Cardiac muscle cell (in vitro differentiated cells and primary cell): ENCODE measurements at regions not wholly inside any gene's neighbourhood (a gene's known extent, or its start where the extent isn't known, plus 50 kb on each side); places are given as distances from the start of the nearest gene placed in this dataset.
A peak's percentile ranks its signal among the peaks of the same experiment; 100 is the strongest.

Experiments
- DNase-seq, 2 donors: peaks; one replicate each; pipeline versions ENCODE4 v3.0.0 to v3.0.0-alpha.2; 2010 to 2017; ENCODE audit warnings: low read depth in 1 of 2, low spot score in 1 of 2
- H3K27ac ChIP-seq: fragments of 200-600 bp; sonication (generic); 2 replicates; pipeline ENCODE4 v1.5.1; 2016
- H3K27me3 ChIP-seq: fragments of 200-600 bp; sonication (generic); 2 replicates; pipeline ENCODE4 v1.6.0; 2016; ENCODE audit warnings: control low read depth
- H3K36me3 ChIP-seq: fragments of 200-600 bp; sonication (generic); 2 replicates; pipeline ENCODE4 v1.5.1; 2016; ENCODE audit warnings: control low read depth
- H3K4me1 ChIP-seq: fragments of 200-600 bp; sonication (generic); 2 replicates; pipeline ENCODE4 v1.8.1; 2017; ENCODE audit warnings: low read depth, mild to moderate bottlenecking, mixed run types
- H3K4me3 ChIP-seq: fragments of 200-600 bp; sonication (generic); 2 replicates; pipeline ENCODE4 v1.5.1; 2016; ENCODE audit warnings: mild to moderate bottlenecking
- H3K9me3 ChIP-seq: fragments of 200-600 bp; sonication (generic); 2 replicates; pipeline ENCODE4 v1.5.1; 2017; ENCODE audit warnings: low read depth, mild to moderate bottlenecking, control low read depth
- CTCF ChIP-seq: IDR thresholded peaks from 2 replicates; pipeline ENCODE4 v1.5.1; 2012; ENCODE audit warnings: low read depth, mild to moderate bottlenecking, low read length

GRCh38 chr14:71317385-71318096 is 410.3 kb downstream of the PCNX1 start:
- DNase-seq = peak in 1 of 2 donors; percentile 29
- peaks cover 6% of the 10 kb centered on the region for H3K4me1 ChIP-seq
- no peaks in the 10 kb centered on the region for H3K36me3 ChIP-seq
- no peak for TF ChIP-seq CTCF
- H3K27me3 ChIP-seq = no peaks in the 10 kb centered on the region
- no peak overlapping the region for H3K27ac ChIP-seq
- no peak overlapping the region for H3K4me3 ChIP-seq
- no peaks in the 10 kb centered on the region for H3K9me3 ChIP-seq

- Histone ChIP-seq H3K4me1 (peaks cover 12% of the 10 kb centered on the region), H3K36me3 (no peaks in the 10 kb centered on the region), H3K9me3 (no peaks in the 10 kb centered on the region), H3K4me3 (no peak overlapping the region), H3K27me3 (no peaks in the 10 kb centered on the region), H3K27ac (no peak overlapping the region)
- DNase-seq = no peak
- no peak for TF ChIP-seq CTCF
These were observed 410.8 kb downstream of the PCNX1 start for GRCh38 chr14:71318097-71318459.

GRCh38 chr14:71319666-71320065 is 412.4 kb downstream of the PCNX1 start:
- H3K4me3 ChIP-seq = peak overlapping the region; percentile 90
- TF ChIP-seq CTCF = no peak
- H3K27ac ChIP-seq = no peak overlapping the region
- H3K4me1 ChIP-seq = peaks cover 16% of the 10 kb centered on the region
- H3K36me3 ChIP-seq = no peaks in the 10 kb centered on the region
- DNase-seq = peak; percentile 20 to 47
- H3K9me3 ChIP-seq = no peaks in the 10 kb centered on the region
- H3K27me3 ChIP-seq = no peaks in the 10 kb centered on the region

GRCh38 chr14:71320107-71320733 is 413.0 kb downstream of the PCNX1 start, which contains the start of gene SIPA1L1:
SIPA1L1 (plus strand) TSS chr14:71320476.
- no peaks in the 10 kb centered on the region for H3K9me3 ChIP-seq
- H3K36me3 ChIP-seq = no peaks in the 10 kb centered on the region
- peak within 1 kb of the TSS; percentile 90 for H3K4me3 ChIP-seq
- no peaks in the 10 kb centered on the region for H3K27me3 ChIP-seq
- DNase-seq = peak; percentile 99 to 100
- H3K4me1 ChIP-seq = peaks cover 22% of the 10 kb centered on the region
- no peak for TF ChIP-seq CTCF
- H3K27ac ChIP-seq = peak within 1 kb of the TSS; percentile 81

GRCh38 chr14:71320734-71321573 is 413.7 kb downstream of the PCNX1 start:
- peak; percentile 7 for TF ChIP-seq CTCF
- Histone ChIP-seq H3K27ac (peak overlapping the region; percentile 81), H3K4me3 (peak overlapping the region; percentile 90), H3K4me1 (peaks cover 27% of the 10 kb centered on the region), H3K9me3 (no peaks in the 10 kb centered on the region), H3K36me3 (no peaks in the 10 kb centered on the region), H3K27me3 (no peaks in the 10 kb centered on the region)
- peak; percentile 77 to 86 for DNase-seq
